ENCODE measurements at regions not wholly inside any gene's neighbourhood (a gene's known extent, or its start where the extent isn't known, plus 50 kb on each side); places are given as distances from the start of the nearest gene placed in this dataset.

DNA sequence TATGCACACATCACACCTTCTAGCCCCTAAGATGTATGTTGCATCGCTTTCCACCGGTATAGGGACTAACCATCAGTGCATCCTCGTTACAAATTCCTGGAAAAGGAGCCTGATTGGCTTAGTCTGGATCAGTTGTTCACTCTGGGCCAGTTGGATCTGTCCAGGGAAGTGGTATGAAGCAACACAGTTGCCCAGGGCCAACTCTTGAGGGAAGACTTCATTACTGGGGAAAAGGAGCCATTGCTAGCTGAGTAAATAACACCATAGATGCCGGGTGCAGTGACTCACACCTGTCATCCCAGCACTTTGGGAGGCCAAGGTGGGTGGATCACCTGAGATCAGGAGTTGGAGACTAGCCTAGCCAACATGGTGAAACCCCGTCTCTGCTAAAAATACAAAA lies 275.2 kb upstream of the RBFOX1 start:
- no peak for TF ChIP-seq EZH2 (IDR thresholded peaks at IDR 0.05; ENCODE audit: insufficient read depth, poor library complexity, severe bottlenecking)
- TF ChIP-seq EZH2phosphoT487 (IDR thresholded peaks at IDR 0.05; ENCODE audit: insufficient read depth, low read depth) = no peak

Measured in GM23248 (cell line).